Right lobe of liver (tissue), 6 donors: ENCODE measurements at regions not wholly inside any gene's neighbourhood (a gene's known extent, or its start where the extent isn't known, plus 50 kb on each side); places are given as distances from the start of the nearest gene placed in this dataset.

Experiments
- ATAC-seq, 4 donors: fragments of 200-7000 bp; cut with Tn5 transposase; one replicate each; pipeline ENCODE4 v1.9.1; 2020; ENCODE audit warnings: mild to moderate bottlenecking in 4 of 4, moderate library complexity in 4 of 4
- DNase-seq, 3 donors: peaks; one replicate each; pipeline ENCODE4 v3.0.0-alpha.2; 2020
- H3K27ac ChIP-seq, 3 donors: fragments of 200-600 bp; one replicate each; pipeline ENCODE4 v1.8.0; 2022
- H3K27me3 ChIP-seq, 2 donors: fragments of 200-600 bp; one replicate each; pipeline ENCODE4 v1.8.0; 2022
- H3K36me3 ChIP-seq, 4 donors: fragments of 200-600 bp; sonication (generic) in 1 of 4; one replicate each; pipeline versions ENCODE4 v1.5.1 to v1.8.0; 2017 to 2022; ENCODE audit warnings: control low read depth in 1 of 4
- H3K4me1 ChIP-seq, 4 donors: fragments of 200-600 bp; sonication (generic) in 1 of 4; one replicate each; pipeline versions ENCODE4 v1.5.1 to v1.8.0; 2017 to 2022; ENCODE audit warnings: control low read depth in 1 of 4
- H3K4me3 ChIP-seq, 3 donors: fragments of 200-600 bp; one replicate each; pipeline ENCODE4 v1.8.0; 2022
- H3K9me3 ChIP-seq, 4 donors: fragments of 200-600 bp; sonication (generic) in 1 of 4; one replicate each; pipeline versions ENCODE4 v1.5.1 to v1.8.0; 2017 to 2022; ENCODE audit warnings: control low read depth in 1 of 4
- POLR2A ChIP-seq: fragments of 450-650 bp; IDR thresholded peaks from one replicate; pipeline ENCODE4 v1.6.1; 2017; ENCODE audit warnings: antibody characterized with exemption, mild to moderate bottlenecking
- WGBS: methylation state at CpG from one replicate; pipeline ENCODE4 v1.1.6; 2018; ENCODE audit warnings: low coverage, low lambda C conversion rate; ENCODE audit not compliant: insufficient coverage; ENCODE audit errors: missing lambda C conversion rate; 5-methylcytosine and 5-hydroxymethylcytosine counted together
- intact Hi-C, 2 donors: fragments of 100-400 bp; cut with DNase I; formaldehyde crosslinking; loops; one replicate each; pipeline versions ENCODE4 v1.11.2 to v1.14.1; 2022
- TF ChIP-seq, protein P1 (sequence below), 4 donors: fragments of 200-600 bp in 3 of 4; fragments of 450-650 bp in 1 of 4; IDR thresholded peaks; one replicate each; pipeline versions ENCODE4 v1.5.1 to v1.8.0; 2016 to 2022; ENCODE audit warnings: antibody characterized with exemption in 4 of 4, mild to moderate bottlenecking in 2 of 4
- donor health status: DM: no; HTN: yes; CAD: no.
- donor health status: DM: no; HTN: no; CAD: no.
- donor health status: DM: no; HTN: no; CAD: no.
- donor health status: DM: no; HTN: yes; CAD: no.
- donor health status: DM: no; HTN: yes; CAD: no.

DNA sequence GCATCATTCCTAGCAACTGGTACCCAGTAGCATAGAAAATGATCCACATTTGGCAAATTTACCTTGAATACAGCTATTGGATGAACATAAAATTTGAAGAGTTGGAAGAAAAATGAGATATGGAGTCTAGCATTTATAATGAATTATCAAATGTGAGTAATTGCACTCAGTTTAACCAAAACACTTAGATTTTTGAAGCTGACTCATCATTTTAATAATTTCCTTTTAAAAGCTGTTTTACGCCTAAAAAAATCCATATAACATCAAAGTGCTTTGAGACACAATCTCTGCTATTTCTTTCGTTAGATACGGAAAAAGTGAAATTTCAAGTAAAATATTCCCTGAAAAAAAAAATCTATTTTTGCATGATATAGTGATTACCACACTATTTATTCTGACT lies 767.4 kb downstream of the ROBO2 start:
- no peak for ATAC-seq
- no peak for TF ChIP-seq POLR2A
- TF ChIP-seq, protein P1, sequence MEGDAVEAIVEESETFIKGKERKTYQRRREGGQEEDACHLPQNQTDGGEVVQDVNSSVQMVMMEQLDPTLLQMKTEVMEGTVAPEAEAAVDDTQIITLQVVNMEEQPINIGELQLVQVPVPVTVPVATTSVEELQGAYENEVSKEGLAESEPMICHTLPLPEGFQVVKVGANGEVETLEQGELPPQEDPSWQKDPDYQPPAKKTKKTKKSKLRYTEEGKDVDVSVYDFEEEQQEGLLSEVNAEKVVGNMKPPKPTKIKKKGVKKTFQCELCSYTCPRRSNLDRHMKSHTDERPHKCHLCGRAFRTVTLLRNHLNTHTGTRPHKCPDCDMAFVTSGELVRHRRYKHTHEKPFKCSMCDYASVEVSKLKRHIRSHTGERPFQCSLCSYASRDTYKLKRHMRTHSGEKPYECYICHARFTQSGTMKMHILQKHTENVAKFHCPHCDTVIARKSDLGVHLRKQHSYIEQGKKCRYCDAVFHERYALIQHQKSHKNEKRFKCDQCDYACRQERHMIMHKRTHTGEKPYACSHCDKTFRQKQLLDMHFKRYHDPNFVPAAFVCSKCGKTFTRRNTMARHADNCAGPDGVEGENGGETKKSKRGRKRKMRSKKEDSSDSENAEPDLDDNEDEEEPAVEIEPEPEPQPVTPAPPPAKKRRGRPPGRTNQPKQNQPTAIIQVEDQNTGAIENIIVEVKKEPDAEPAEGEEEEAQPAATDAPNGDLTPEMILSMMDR (IDR thresholded peaks at IDR 0.05) = no peak
- no peak overlapping the region for H3K27ac ChIP-seq
- no peak overlapping the region for H3K4me3 ChIP-seq
- WGBS = 75% methylated on average over 3 of the region's 3 CpGs
- intact Hi-C loops = no loop called here
- H3K27me3 ChIP-seq = no peaks in the 10 kb centered on the region
- H3K36me3 ChIP-seq = no peaks in the 10 kb centered on the region
- H3K4me1 ChIP-seq = no peaks in the 10 kb centered on the region
- DNase-seq = no peak
- no peaks in the 10 kb centered on the region for H3K9me3 ChIP-seq

DNA sequence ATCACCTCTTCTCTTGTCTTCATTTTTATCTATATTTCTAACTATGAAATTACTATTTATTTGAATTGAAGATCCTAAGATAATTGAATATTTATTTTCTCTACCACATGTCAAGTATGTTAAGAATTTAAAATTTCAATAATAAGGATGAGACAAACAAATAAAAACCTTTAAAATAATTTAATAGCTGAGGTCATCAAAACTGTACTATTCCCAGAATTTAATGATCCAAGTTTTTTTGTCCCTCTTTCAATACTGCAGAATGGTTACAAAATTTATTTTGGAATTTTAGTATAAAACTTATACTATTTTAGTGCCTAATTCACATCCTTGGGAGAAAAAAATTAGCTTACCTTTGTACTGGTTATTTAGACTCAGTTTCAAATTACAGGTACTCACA lies 774.9 kb downstream of the ROBO2 start:
- Histone ChIP-seq H3K4me1 (no peaks in the 10 kb centered on the region), H3K27ac (no peak overlapping the region), H3K9me3 (no peaks in the 10 kb centered on the region), H3K4me3 (no peak overlapping the region), H3K36me3 (no peaks in the 10 kb centered on the region), H3K27me3 (no peaks in the 10 kb centered on the region)
- intact Hi-C loops = no loop called here
- no peak for ATAC-seq
- TF ChIP-seq, protein P1 (IDR thresholded peaks at IDR 0.05) = no peak
- TF ChIP-seq POLR2A = no peak
- DNase-seq = no peak

DNA sequence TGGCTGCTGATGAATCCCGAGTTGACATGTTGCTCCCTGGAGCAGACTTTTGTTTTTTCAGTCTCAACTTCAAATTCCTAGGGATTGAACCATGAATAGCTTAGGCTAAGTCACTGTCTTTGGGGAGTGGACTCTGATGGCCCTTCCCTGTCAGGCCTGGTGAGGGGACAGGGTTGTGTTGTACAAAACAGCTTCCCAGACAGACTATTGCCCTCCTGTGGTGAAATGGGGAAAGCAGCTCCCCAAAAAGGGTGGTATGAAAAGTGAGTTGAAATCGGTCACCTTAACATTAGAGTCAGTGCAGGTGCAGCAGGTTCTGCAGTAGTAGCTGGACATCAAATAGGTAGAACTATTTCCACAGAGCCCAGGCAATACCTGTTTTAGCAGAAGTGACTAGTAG lies 775.6 kb downstream of the ROBO2 start:
- no peaks in the 10 kb centered on the region for H3K4me1 ChIP-seq
- H3K9me3 ChIP-seq = no peaks in the 10 kb centered on the region
- H3K27ac ChIP-seq = no peak overlapping the region
- no peaks in the 10 kb centered on the region for H3K27me3 ChIP-seq
- TF ChIP-seq, protein P1 (IDR thresholded peaks at IDR 0.05) = no peak
- no peak for TF ChIP-seq POLR2A
- intact Hi-C loops = no loop called here
- no peak overlapping the region for H3K4me3 ChIP-seq
- WGBS = 33% methylated on average over 2 of the region's 2 CpGs
- ATAC-seq (no peak), DNase-seq (no peak)
- no peaks in the 10 kb centered on the region for H3K36me3 ChIP-seq

DNA sequence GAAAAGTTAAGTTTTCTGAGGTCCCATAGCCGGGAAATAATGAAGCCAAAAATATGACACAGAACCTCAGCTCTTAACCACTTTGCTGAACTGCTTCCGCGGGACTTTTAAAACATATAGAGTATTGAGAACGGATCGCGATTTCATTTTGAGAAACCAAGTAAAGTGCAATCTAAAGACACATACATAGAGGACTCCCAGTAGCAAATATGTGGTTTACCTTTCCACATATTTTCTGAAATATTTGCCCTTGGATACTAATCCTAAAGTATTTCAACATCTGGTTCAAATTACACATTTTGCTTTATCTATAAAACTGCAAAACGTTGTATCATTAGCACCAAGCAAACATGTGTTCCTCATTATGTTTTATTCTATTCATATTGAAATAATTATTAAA lies 776.5 kb downstream of the ROBO2 start:
- no peaks in the 10 kb centered on the region for H3K27me3 ChIP-seq
- H3K36me3 ChIP-seq = no peaks in the 10 kb centered on the region
- 67% methylated on average over 7 of the region's 7 CpGs for WGBS
- no peak overlapping the region for H3K27ac ChIP-seq
- ATAC-seq = no peak
- H3K4me1 ChIP-seq = no peaks in the 10 kb centered on the region
- intact Hi-C loops = no loop called here
- no peak for DNase-seq
- H3K9me3 ChIP-seq = no peaks in the 10 kb centered on the region
- H3K4me3 ChIP-seq = no peak overlapping the region
- no peak for TF ChIP-seq POLR2A
- TF ChIP-seq, protein P1 (IDR thresholded peaks at IDR 0.05) = no peak

DNA sequence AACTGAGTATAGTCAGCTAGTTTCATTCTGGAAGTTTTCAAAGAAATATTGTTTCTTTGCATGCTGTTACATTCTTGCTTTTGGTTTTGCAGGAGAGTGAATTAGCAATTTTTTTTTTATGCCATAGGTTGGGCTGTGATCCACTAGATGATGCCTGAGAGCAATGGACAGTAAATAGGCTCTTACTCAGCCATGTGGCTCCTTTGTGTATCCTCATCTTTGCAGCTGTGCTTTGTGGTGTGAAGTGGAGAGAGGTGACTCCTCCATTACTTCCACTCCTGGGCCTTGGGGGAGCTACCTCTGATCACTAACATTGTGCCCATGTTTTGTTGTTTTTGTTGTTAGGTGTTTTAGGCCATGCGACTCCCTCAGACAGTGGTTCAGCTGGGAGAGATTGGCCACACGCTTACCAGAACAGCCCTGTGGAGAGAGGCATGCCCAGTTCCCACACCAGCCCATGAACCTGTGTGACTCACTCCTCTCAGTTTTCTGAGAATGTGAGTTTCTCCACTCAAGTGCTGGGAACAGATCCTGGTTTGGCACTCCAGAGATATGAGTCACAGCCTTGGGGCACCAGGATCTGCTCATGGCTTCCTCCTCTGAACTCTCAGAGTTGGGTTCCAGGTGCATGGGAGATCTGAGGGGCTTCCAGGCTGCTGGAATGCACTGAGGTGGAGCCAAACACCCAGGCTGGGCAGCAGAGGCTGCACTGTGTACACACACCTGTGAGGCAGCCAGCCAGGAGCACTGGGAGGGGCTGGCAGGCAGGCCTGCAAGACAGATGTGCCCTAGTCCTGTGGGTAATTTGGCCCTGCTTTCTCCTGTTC lies 785.3 kb downstream of the ROBO2 start:
- no peak for DNase-seq
- no peak overlapping the region for H3K4me3 ChIP-seq
- no peak for TF ChIP-seq POLR2A
- TF ChIP-seq, protein P1 (IDR thresholded peaks at IDR 0.05) = no peak
- no peaks in the 10 kb centered on the region for H3K9me3 ChIP-seq
- intact Hi-C loops = no loop called here
- WGBS = 61% methylated on average over 2 of the region's 2 CpGs
- no peak overlapping the region for H3K27ac ChIP-seq
- H3K36me3 ChIP-seq = no peaks in the 10 kb centered on the region
- H3K4me1 ChIP-seq = no peaks in the 10 kb centered on the region
- no peaks in the 10 kb centered on the region for H3K27me3 ChIP-seq
- ATAC-seq = no peak
